ENCODE measurements at regions not wholly inside any gene's neighbourhood (a gene's known extent, or its start where the extent isn't known, plus 50 kb on each side); places are given as distances from the start of the nearest gene placed in this dataset.

- TF ChIP-seq CTCF (IDR thresholded peaks at IDR 0.05), result no peak
- TF ChIP-seq POLR2A (IDR thresholded peaks at IDR 0.05), result no peak
Measured at GRCh38 chr12:66819587-66819986, 140.7 kb upstream of the GRIP1 start.

Data from lower leg skin (tissue), 3 donors.